Loucy (cell line): ENCODE measurements at regions not wholly inside any gene's neighbourhood (a gene's known extent, or its start where the extent isn't known, plus 50 kb on each side); places are given as distances from the start of the nearest gene placed in this dataset.

Source experiments
- H2AFZ ChIP-seq: fragments of 200-600 bp; sonication (generic); 2 replicates; pipeline ENCODE4 v1.6.0; 2016; ENCODE audit warnings: antibody characterized with exemption, mild to moderate bottlenecking, low read length, moderate library complexity
- H3F3A ChIP-seq: fragments of 200-600 bp; 2 replicates; pipeline ENCODE4 v1.6.0; 2016; ENCODE audit warnings: antibody characterized with exemption, low read depth, mild to moderate bottlenecking
- H3K27me3 ChIP-seq: fragments of 200-600 bp; sonication (generic); 2 replicates; pipeline ENCODE4 v1.6.1; 2014; ENCODE audit warnings: low read length, mild to moderate bottlenecking; ENCODE audit not compliant: insufficient read depth, poor library complexity, severe bottlenecking
- H3K36me3 ChIP-seq: fragments of 200-600 bp; sonication (generic); 2 replicates; pipeline ENCODE4 v1.6.1; 2016; ENCODE audit warnings: low read length; ENCODE audit not compliant: insufficient read depth
- H3K4me1 ChIP-seq: fragments of 200-600 bp; sonication (generic); 2 replicates; pipeline ENCODE4 v1.5.1; 2014; ENCODE audit warnings: low read length, mild to moderate bottlenecking; ENCODE audit not compliant: insufficient read depth, poor library complexity, severe bottlenecking
- H3K4me2 ChIP-seq: fragments of 200-600 bp; sonication (generic); 2 replicates; pipeline ENCODE4 v1.6.0; 2014; ENCODE audit warnings: antibody characterized with exemption, low read length, low read depth, mild to moderate bottlenecking; ENCODE audit not compliant: poor library complexity, severe bottlenecking
- H3K4me3 ChIP-seq: fragments of 200-600 bp; sonication (generic); 2 replicates; pipeline ENCODE4 v1.5.1; 2014; ENCODE audit warnings: low read length, mild to moderate bottlenecking, mixed read lengths; ENCODE audit not compliant: poor library complexity, severe bottlenecking
- H3K79me2 ChIP-seq: fragments of 200-600 bp; sonication (generic); 2 replicates; pipeline ENCODE4 v1.6.1; 2014; ENCODE audit warnings: low read length; ENCODE audit not compliant: insufficient read depth
- H3K9ac ChIP-seq: fragments of 200-600 bp; sonication (generic); 2 replicates; pipeline ENCODE4 v1.6.0; 2014; ENCODE audit warnings: mild to moderate bottlenecking, low read depth, low read length, moderate library complexity; ENCODE audit not compliant: poor library complexity, severe bottlenecking
- H3K9me2 ChIP-seq: fragments of 200-600 bp; sonication (generic); replicated peaks from 2 replicates; pipeline ENCODE4 v1.6.1; 2016; ENCODE audit warnings: low read depth, low read length, mixed read lengths
- H3K9me3 ChIP-seq: fragments of 200-600 bp; sonication (generic); 2 replicates; pipeline ENCODE4 v1.6.1; 2014; ENCODE audit warnings: mild to moderate bottlenecking, antibody characterized with exemption, low read length, low read depth; ENCODE audit not compliant: insufficient read depth
- H4K20me1 ChIP-seq: fragments of 200-600 bp; sonication (generic); 2 replicates; pipeline ENCODE4 v1.6.0; 2014; ENCODE audit warnings: antibody characterized with exemption, low read length, mild to moderate bottlenecking; ENCODE audit not compliant: insufficient read depth, poor library complexity, severe bottlenecking
- EZH2phosphoT487 ChIP-seq: fragments of 200-600 bp; IDR thresholded peaks from 2 replicates; pipeline ENCODE4 v1.6.1; 2018; ENCODE audit warnings: antibody characterized with exemption, mild to moderate bottlenecking, moderate library complexity, borderline replicate concordance
- TF ChIP-seq, protein P1 (sequence below): fragments of 200-600 bp; sonication (generic); conservative IDR thresholded peaks from 2 replicates; pipeline ENCODE4 v1.5.1; 2014; ENCODE audit warnings: mild to moderate bottlenecking, antibody characterized with exemption, low read length

GRCh38 chr14:53539489-53540126, 386.5 kb upstream of the DDHD1 start:
- no peaks in the 10 kb centered on the region for H3K36me3 ChIP-seq
- no peak for TF ChIP-seq EZH2phosphoT487
- TF ChIP-seq, protein P1, sequence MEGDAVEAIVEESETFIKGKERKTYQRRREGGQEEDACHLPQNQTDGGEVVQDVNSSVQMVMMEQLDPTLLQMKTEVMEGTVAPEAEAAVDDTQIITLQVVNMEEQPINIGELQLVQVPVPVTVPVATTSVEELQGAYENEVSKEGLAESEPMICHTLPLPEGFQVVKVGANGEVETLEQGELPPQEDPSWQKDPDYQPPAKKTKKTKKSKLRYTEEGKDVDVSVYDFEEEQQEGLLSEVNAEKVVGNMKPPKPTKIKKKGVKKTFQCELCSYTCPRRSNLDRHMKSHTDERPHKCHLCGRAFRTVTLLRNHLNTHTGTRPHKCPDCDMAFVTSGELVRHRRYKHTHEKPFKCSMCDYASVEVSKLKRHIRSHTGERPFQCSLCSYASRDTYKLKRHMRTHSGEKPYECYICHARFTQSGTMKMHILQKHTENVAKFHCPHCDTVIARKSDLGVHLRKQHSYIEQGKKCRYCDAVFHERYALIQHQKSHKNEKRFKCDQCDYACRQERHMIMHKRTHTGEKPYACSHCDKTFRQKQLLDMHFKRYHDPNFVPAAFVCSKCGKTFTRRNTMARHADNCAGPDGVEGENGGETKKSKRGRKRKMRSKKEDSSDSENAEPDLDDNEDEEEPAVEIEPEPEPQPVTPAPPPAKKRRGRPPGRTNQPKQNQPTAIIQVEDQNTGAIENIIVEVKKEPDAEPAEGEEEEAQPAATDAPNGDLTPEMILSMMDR, result peak; percentile 91
- no peaks in the 10 kb centered on the region for H3K27me3 ChIP-seq
- H3K4me1 ChIP-seq, result no peaks in the 10 kb centered on the region
- H3K4me2 ChIP-seq, result no peak overlapping the region
- no peaks in the 10 kb centered on the region for H4K20me1 ChIP-seq
- H3K4me3 ChIP-seq, result no peak overlapping the region
- no peaks in the 10 kb centered on the region for H3F3A ChIP-seq
- no peaks in the 10 kb centered on the region for H3K9me3 ChIP-seq
- no peaks in the 10 kb centered on the region for H3K79me2 ChIP-seq
- no peaks in the 10 kb centered on the region for H3K9me2 ChIP-seq
- H3K9ac ChIP-seq, result no peak overlapping the region
- H2AFZ ChIP-seq, result no peak overlapping the region

- Histone ChIP-seq H3K36me3 (no peaks in the 10 kb centered on the region), H2AFZ (no peak overlapping the region), H3K4me1 (no peaks in the 10 kb centered on the region), H3F3A (no peaks in the 10 kb centered on the region), H3K9me3 (no peaks in the 10 kb centered on the region), H3K9me2 (no peaks in the 10 kb centered on the region), H3K4me2 (no peak overlapping the region), H3K4me3 (no peak overlapping the region), H3K27me3 (no peaks in the 10 kb centered on the region), H4K20me1 (no peaks in the 10 kb centered on the region), H3K9ac (no peak overlapping the region), H3K79me2 (no peaks in the 10 kb centered on the region)
- TF ChIP-seq EZH2phosphoT487, result no peak
- TF ChIP-seq, protein P1, result no peak
Measured at GRCh38 chr14:53538316-53538881, 385.3 kb upstream of the DDHD1 start.

DNA sequence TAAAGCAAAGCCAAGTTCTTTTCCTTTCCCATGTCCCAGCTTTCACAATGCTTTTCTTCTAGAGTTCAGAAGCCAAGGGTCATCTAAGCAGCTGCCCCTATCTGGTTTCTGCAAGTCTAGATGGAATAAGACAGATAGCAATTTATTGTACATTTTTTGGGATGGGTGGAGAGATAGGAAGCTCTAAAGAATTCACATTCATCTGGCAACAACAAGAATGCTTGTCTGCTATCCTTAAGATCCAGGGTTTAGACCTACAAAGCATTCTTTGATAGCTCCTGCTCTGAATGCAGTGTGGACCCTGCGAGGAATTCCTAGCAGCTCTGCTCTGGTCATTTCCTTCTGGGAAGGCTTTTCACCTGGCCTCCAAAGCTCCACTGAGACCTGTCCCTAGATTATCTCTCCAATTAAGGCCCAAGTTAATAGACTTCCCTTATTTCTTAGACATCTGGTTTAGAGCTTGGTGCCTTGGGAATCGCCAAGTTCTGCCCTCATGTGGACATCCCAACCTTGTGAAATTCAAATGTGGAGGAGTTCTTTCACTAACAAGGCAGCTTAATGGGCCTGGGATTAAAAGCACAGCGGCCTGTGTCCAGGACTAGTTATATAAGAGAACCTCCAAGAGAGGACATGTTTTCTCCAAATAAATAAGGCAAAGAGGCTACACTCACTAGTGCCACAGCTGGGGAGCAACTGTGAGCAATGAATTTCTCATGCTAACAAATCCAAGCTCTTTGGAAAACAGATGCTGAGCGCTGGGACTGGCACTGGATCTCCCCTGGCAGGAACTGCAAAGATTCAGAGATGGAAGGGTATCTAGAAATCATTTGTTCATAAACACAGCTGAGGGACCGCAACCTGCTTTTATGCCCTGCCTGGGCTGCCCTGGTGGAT, 384.5 kb upstream of the DDHD1 start:
- no peaks in the 10 kb centered on the region for H3K36me3 ChIP-seq
- H3K79me2 ChIP-seq, result no peaks in the 10 kb centered on the region
- H4K20me1 ChIP-seq, result no peaks in the 10 kb centered on the region
- H3F3A ChIP-seq, result no peaks in the 10 kb centered on the region
- H3K9me2 ChIP-seq, result no peaks in the 10 kb centered on the region
- no peak overlapping the region for H2AFZ ChIP-seq
- no peak overlapping the region for H3K4me2 ChIP-seq
- H3K9ac ChIP-seq, result no peak overlapping the region
- H3K9me3 ChIP-seq, result no peaks in the 10 kb centered on the region
- TF ChIP-seq, protein P1, result no peak
- TF ChIP-seq EZH2phosphoT487, result no peak
- no peak overlapping the region for H3K4me3 ChIP-seq
- no peaks in the 10 kb centered on the region for H3K27me3 ChIP-seq
- H3K4me1 ChIP-seq, result no peaks in the 10 kb centered on the region
